ENCODE measurements at regions not wholly inside any gene's neighbourhood (a gene's known extent, or its start where the extent isn't known, plus 50 kb on each side); places are given as distances from the start of the nearest gene placed in this dataset.
A peak's percentile ranks its signal among the peaks of the same experiment; 100 is the strongest.

GRCh38 chr2:179344280-179344964 lies 79.8 kb upstream of the SESTD1 start:
- FAIRE-seq (no peak), DNase-seq (ENCODE audit: low read depth, low spot score) (peak; percentile 17)
- no peak overlapping the region for H3K9ac ChIP-seq (replicated peaks; ENCODE audit: extremely low read depth, insufficient read depth, low read length)
- H4K20me1 ChIP-seq (replicated peaks; ENCODE audit: control insufficient read depth, extremely low read depth, insufficient read depth, low read length), result no peaks in the 10 kb centered on the region
- no peaks in the 10 kb centered on the region for H3K36me3 ChIP-seq (ENCODE audit: control insufficient read depth in 2 of 2, extremely low read depth in 1 of 2, insufficient read depth in 2 of 2, low read length in 2 of 2)
- H3K79me2 ChIP-seq (ENCODE audit: control insufficient read depth, insufficient read depth, low read length), result no peaks in the 10 kb centered on the region
- H3K4me3 ChIP-seq (replicated peaks in 1 of 3; ENCODE audit: insufficient read depth in 1 of 3, low read depth in 1 of 3, low read length in 3 of 3), result no peak overlapping the region
- no peak overlapping the region for H3K4me2 ChIP-seq (ENCODE audit: insufficient read depth, low read length)
- intact Hi-C loops (cut with micrococcal nuclease) (no loop called here), dilution Hi-C loops (cut with MboI; ENCODE audit: extremely low pct_ligation_motif_present, low sequenced_read_pairs) (no loop called here)
- H3K9me3 ChIP-seq (replicated peaks; ENCODE audit: control insufficient read depth, insufficient read depth, low read length), result no peaks in the 10 kb centered on the region
- ChIA-PET POLR2A (no interaction called here), CTCF (interaction anchor here (0.6 to 1.4 kb wide), 4 partner anchors 9 to 183 kb away, joined by 3 to 4 read pairs (median 3); no protein-coding TSS in a partner anchor)
- H3K27ac ChIP-seq (ENCODE audit: insufficient read depth, low read depth, low read length), result no peak overlapping the region
- no peak for TF ChIP-seq EZH2 (IDR thresholded peaks at IDR 0.05; ENCODE audit: borderline replicate concordance, low read depth, low read length, severe bottlenecking)
- no peak for TF ChIP-seq FOS (IDR thresholded peaks at IDR 0.05; ENCODE audit: borderline replicate concordance, insufficient read depth, low read length)
- TF ChIP-seq POLR2AphosphoS5 (IDR thresholded peaks at IDR 0.05; ENCODE audit: insufficient read depth, low read depth, low read length), result no peak
- TF ChIP-seq CTCF (IDR thresholded peaks at IDR 0.05; ENCODE audit: extremely low read depth in 1 of 2, insufficient read depth in 1 of 2, low read depth in 1 of 2, low read length in 2 of 2), result no peak
- no peak for TF ChIP-seq POLR2A (IDR thresholded peaks at IDR 0.05; ENCODE audit: low read depth, low read length)
- TF ChIP-seq JUN (IDR thresholded peaks at IDR 0.05; ENCODE audit: borderline replicate concordance, insufficient read depth, insufficient read length, low read depth), result no peak
- no peak for TF ChIP-seq GATA2 (IDR thresholded peaks at IDR 0.05; ENCODE audit: insufficient read depth, insufficient read length, low read depth, low read length)
- no peaks in the 10 kb centered on the region for H3K27me3 ChIP-seq (ENCODE audit: control insufficient read depth in 2 of 2, insufficient read depth in 2 of 2, low read length in 2 of 2)
- BruUV-seq (replicated peaks), result no TSS peak
- no peaks in the 10 kb centered on the region for H3K4me1 ChIP-seq (ENCODE audit: control insufficient read depth, extremely low read depth, insufficient read depth, low read length)
- no peaks in the 10 kb centered on the region for H3K9me1 ChIP-seq (replicated peaks; ENCODE audit: control insufficient read depth, extremely low read depth, insufficient read depth, low read length)
- peak overlapping the region; percentile 46 for H2AFZ ChIP-seq (ENCODE audit: low read depth, low read length)
